SK-N-SH (cell line): ENCODE measurements at regions not wholly inside any gene's neighbourhood (a gene's known extent, or its start where the extent isn't known, plus 50 kb on each side); places are given as distances from the start of the nearest gene placed in this dataset.

Experiments used
- CTCF ChIA-PET: fragments of 300-600, 350-600 bp; formaldehyde crosslinking; extraction: SDS; loops from one replicate; lab custom pipeline; 2021; lab: Yijun Ruan, JAX
- POLR2A ChIA-PET: fragments of 350-600 bp; sonication (Branson Sonifier 250); formaldehyde crosslinking; extraction: SDS; loops from one replicate; lab custom pipeline; 2020; ENCODE audit warnings: antibody characterized with exemption, inconsistent platforms; lab: Yijun Ruan, JAX
- DNase-seq: peaks from one replicate; pipeline ENCODE4 v3.0.0; 2012
- H2AFZ ChIP-seq: fragments of 200-600 bp; sonication (generic); 2 replicates; pipeline ENCODE4 v1.8.1; 2016; ENCODE audit warnings: antibody characterized with exemption, mild to moderate bottlenecking, low read depth
- H3F3A ChIP-seq: fragments of 200-600 bp; sonication (generic); replicated peaks from 2 replicates; pipeline ENCODE3; 2016; ENCODE audit warnings: antibody characterized with exemption, mild to moderate bottlenecking; ENCODE audit not compliant: insufficient read depth
- H3K27ac ChIP-seq, 2 experiments: fragments of 200-500 bp in 1 of 2; fragments of 200-600 bp in 1 of 2; sonication (Bioruptor generic) in 1 of 2; sonication (generic), shearing (Covaris generic) in 1 of 2; 2 replicates each; pipeline versions ENCODE4 v1.5.1 to v1.6.1; 2014 to 2016; ENCODE audit warnings: low read depth in 2 of 2, inconsistent platforms in 1 of 2, low read length in 1 of 2, mild to moderate bottlenecking in 1 of 2, mixed read lengths in 1 of 2
- H3K27me3 ChIP-seq: fragments of 200-600 bp; sonication (generic), shearing (Covaris generic); 2 replicates; pipeline ENCODE4 v1.6.1; 2016; ENCODE audit warnings: mixed run types; ENCODE audit not compliant: insufficient read depth
- H3K36me3 ChIP-seq, 2 experiments: fragments of 200-500 bp in 1 of 2; fragments of 200-600 bp in 1 of 2; sonication (Bioruptor generic) in 1 of 2; sonication (generic) in 1 of 2; replicated peaks in 1 of 2; 2 replicates each; pipeline versions ENCODE3 to v1.5.1; 2014 to 2016; ENCODE audit warnings: low read length in 1 of 2, mild to moderate bottlenecking in 1 of 2; ENCODE audit not compliant: insufficient read depth in 2 of 2, control insufficient read depth in 1 of 2
- H3K4me1 ChIP-seq, 2 experiments: fragments of 200-500 bp in 1 of 2; fragments of 200-600 bp in 1 of 2; sonication (Bioruptor generic) in 1 of 2; sonication (generic), shearing (Covaris generic) in 1 of 2; 2 replicates each; pipeline versions ENCODE4 v1.5.1 to v1.6.1; 2014 to 2016; ENCODE audit warnings: low read depth in 1 of 2, low read length in 1 of 2, mixed run types in 1 of 2; ENCODE audit not compliant: insufficient read depth in 2 of 2, control insufficient read depth in 1 of 2
- H3K4me2 ChIP-seq: fragments of 200-600 bp; sonication (generic), shearing (Covaris generic); 2 replicates; pipeline ENCODE4 v1.6.1; 2017; ENCODE audit warnings: mixed run types
- H3K4me3 ChIP-seq, 2 experiments: fragments of 200-500 bp in 1 of 2; fragments of 200-600 bp in 1 of 2; sonication (Bioruptor generic) in 1 of 2; sonication (generic), shearing (Covaris generic) in 1 of 2; 2 replicates each; pipeline versions ENCODE4 v1.5.1 to v1.8.1; 2014 to 2016; ENCODE audit warnings: low read depth in 2 of 2, inconsistent platforms in 1 of 2, low read length in 1 of 2, mild to moderate bottlenecking in 1 of 2, mixed read lengths in 1 of 2, moderate library complexity in 1 of 2
- H3K79me2 ChIP-seq: fragments of 200-600 bp; sonication (generic); 2 replicates; pipeline ENCODE4 v1.8.1; 2017; ENCODE audit warnings: mild to moderate bottlenecking; ENCODE audit not compliant: insufficient read depth
- H3K9ac ChIP-seq: fragments of 200-600 bp; sonication (generic); 2 replicates; pipeline ENCODE4 v1.6.1; 2017; ENCODE audit warnings: mixed run types
- H3K9me2 ChIP-seq: fragments of 200-600 bp; sonication (generic); 2 replicates; pipeline ENCODE4 v1.6.1; 2017; ENCODE audit warnings: mixed run types
- H3K9me3 ChIP-seq: fragments of 200-600 bp; sonication (generic); 2 replicates; pipeline ENCODE4 v1.6.1; 2017; ENCODE audit warnings: mixed run types, mild to moderate bottlenecking, moderate library complexity
- H4K20me1 ChIP-seq: fragments of 200-600 bp; sonication (generic); 2 replicates; pipeline ENCODE4 v1.6.1; 2017; ENCODE audit warnings: mild to moderate bottlenecking, mixed run types; ENCODE audit not compliant: insufficient read depth
- CHD2 ChIP-seq: fragments of 150-350 bp; IDR thresholded peaks from 2 replicates; pipeline ENCODE4 v1.6.1; 2018; ENCODE audit warnings: low read length; ENCODE audit not compliant: partially characterized antibody
- CTCF ChIP-seq: fragments of 200-600 bp; sonication (generic); IDR thresholded peaks from 2 replicates; pipeline ENCODE4 v1.6.1; 2017; ENCODE audit warnings: antibody characterized with exemption, mild to moderate bottlenecking, moderate library complexity
- EP300 ChIP-seq, 2 experiments: IDR thresholded peaks; 2 replicates each; pipeline versions ENCODE4 v1.4.0 to v1.6.1; 2012; ENCODE audit warnings: borderline replicate concordance in 1 of 2, low read depth in 1 of 2, low read length in 1 of 2
- FOXM1 ChIP-seq: IDR thresholded peaks from 2 replicates; pipeline ENCODE4 v1.4.0; 2012; ENCODE audit warnings: low read depth, mild to moderate bottlenecking
- GABPA ChIP-seq: IDR thresholded peaks from 2 replicates; pipeline ENCODE4 v1.4.0; 2012; ENCODE audit warnings: low read depth, mild to moderate bottlenecking
- GATA2 ChIP-seq: sonication (generic); formaldehyde crosslinking; IDR thresholded peaks from 2 replicates; pipeline ENCODE4 v1.5.0; 2020; ENCODE audit warnings: mild to moderate bottlenecking, missing genetic modification reagents
- JUND ChIP-seq: IDR thresholded peaks from 2 replicates; pipeline ENCODE4 v1.4.0; 2012
- MAX ChIP-seq: IDR thresholded peaks from 2 replicates; pipeline ENCODE4 v1.4.0; 2012; ENCODE audit warnings: low read depth
- MXI1 ChIP-seq: IDR thresholded peaks from 2 replicates; pipeline ENCODE4 v1.6.1; 2012; ENCODE audit warnings: mild to moderate bottlenecking, low read depth, low read length, improper control_type of control experiment
- NRF1 ChIP-seq: IDR thresholded peaks from 2 replicates; pipeline ENCODE4 v1.6.1; 2012; ENCODE audit warnings: low read depth, mild to moderate bottlenecking, low read length
- POLR2AphosphoS5 ChIP-seq: IDR thresholded peaks from 2 replicates; pipeline ENCODE4 v1.6.1; 2012; ENCODE audit warnings: low read depth, low read length
- RCOR1 ChIP-seq: fragments of 150-350 bp; IDR thresholded peaks from 2 replicates; pipeline ENCODE4 v1.6.1; 2017; ENCODE audit warnings: antibody characterized with exemption, low read length
- RFX5 ChIP-seq: IDR thresholded peaks from 2 replicates; pipeline ENCODE4 v1.6.1; 2012; ENCODE audit warnings: mild to moderate bottlenecking, improper control_type of control experiment, low read length
- RXRA ChIP-seq: IDR thresholded peaks from 2 replicates; pipeline ENCODE4 v1.4.0; 2012; ENCODE audit warnings: low read depth, mild to moderate bottlenecking, borderline replicate concordance
- SIN3A ChIP-seq: IDR thresholded peaks from 2 replicates; pipeline ENCODE4 v1.6.1; 2012; ENCODE audit warnings: low read depth, mild to moderate bottlenecking, low read length, moderate library complexity, borderline replicate concordance
- SMC3 ChIP-seq: IDR thresholded peaks from 2 replicates; pipeline ENCODE4 v1.6.1; 2012; ENCODE audit warnings: low read depth, low read length, improper control_type of control experiment
- TAF1 ChIP-seq: IDR thresholded peaks from 2 replicates; pipeline ENCODE4 v1.6.1; 2012; ENCODE audit warnings: low read depth, mild to moderate bottlenecking, low read length, moderate library complexity, borderline replicate concordance
- TCF12 ChIP-seq: IDR thresholded peaks from 2 replicates; pipeline ENCODE4 v1.4.0; 2012
- TEAD4 ChIP-seq: IDR thresholded peaks from 2 replicates; pipeline ENCODE4 v1.4.0; 2012; ENCODE audit warnings: mild to moderate bottlenecking, borderline replicate concordance; ENCODE audit not compliant: insufficient read depth
- USF2 ChIP-seq: fragments of 150-350 bp; IDR thresholded peaks from 2 replicates; pipeline ENCODE4 v1.6.1; 2017; ENCODE audit warnings: antibody characterized with exemption, low read length, low read depth, borderline replicate concordance
- WGBS: methylation state at CpG from one replicate; pipeline ENCODE4 v1.1.6; 2017; ENCODE audit warnings: low lambda C conversion rate; 5-methylcytosine and 5-hydroxymethylcytosine counted together

- TF ChIP-seq GATA2 (CRISPR knock-in tag) (no peak), SIN3A (no peak)
These were observed 170.1 kb downstream of the RBM43 start (continued) for GRCh38 chr2:151091583-151091982.

GRCh38 chr2:151087377-151087776 is 174.3 kb downstream of the RBM43 start:
- no peaks in the 10 kb centered on the region for H3K9me2 ChIP-seq
- ChIA-PET POLR2A (no interaction called here), CTCF (interaction anchor here (1.3 kb wide), 1 partner anchor 16 kb away, joined by 4 read pairs; no protein-coding TSS in a partner anchor)
- no peaks in the 10 kb centered on the region for H3K9me3 ChIP-seq
- H2AFZ ChIP-seq = no peak overlapping the region
- H3K4me3 ChIP-seq = no peak overlapping the region
- H4K20me1 ChIP-seq = no peaks in the 10 kb centered on the region
- H3F3A ChIP-seq = no peaks in the 10 kb centered on the region
- H3K36me3 ChIP-seq = no peaks in the 10 kb centered on the region
- WGBS = 58% methylated on average over 3 of the region's 3 CpGs
- no peaks in the 10 kb centered on the region for H3K79me2 ChIP-seq
- no peak overlapping the region for H3K4me2 ChIP-seq
- H3K4me1 ChIP-seq = peaks cover 0 to 6% of the 10 kb centered on the region in 2 experiments; a peak in 2 of 4 replicates
- no peak overlapping the region for H3K9ac ChIP-seq
- no peak for DNase-seq
- no peak for TF ChIP-seq POLR2AphosphoS5
- TF ChIP-seq GABPA = no peak
- no peak for TF ChIP-seq MXI1
- TF ChIP-seq NRF1 = no peak
- no peak for TF ChIP-seq SMC3
- TF ChIP-seq CTCF = no peak
- TF ChIP-seq TEAD4 = no peak
- TF ChIP-seq GATA2 (CRISPR knock-in tag) = no peak
- TF ChIP-seq USF2 = no peak
- no peak for TF ChIP-seq TAF1
- no peak for TF ChIP-seq MAX
- TF ChIP-seq EP300 (IDR thresholded peaks at IDR 0.05; ENCODE audit: borderline replicate concordance in 1 of 2, low read depth in 1 of 2, low read length in 1 of 2) = no peak
- no peak for TF ChIP-seq TCF12
- TF ChIP-seq RXRA = no peak
- no peak for TF ChIP-seq RCOR1
- TF ChIP-seq FOXM1 = no peak
- TF ChIP-seq RFX5 = no peak
- no peak for TF ChIP-seq CHD2
- no peak for TF ChIP-seq JUND
- H3K27ac ChIP-seq = no peak overlapping the region
- H3K27me3 ChIP-seq = no peaks in the 10 kb centered on the region
